ENCODE measurements at regions not wholly inside any gene's neighbourhood (a gene's known extent, or its start where the extent isn't known, plus 50 kb on each side); places are given as distances from the start of the nearest gene placed in this dataset.
"Not testable (repeated sequence)": the region's sequence is repeated elsewhere in the genome, so short reads cannot be mapped to it uniquely, and the experiment has no call there.

DNA sequence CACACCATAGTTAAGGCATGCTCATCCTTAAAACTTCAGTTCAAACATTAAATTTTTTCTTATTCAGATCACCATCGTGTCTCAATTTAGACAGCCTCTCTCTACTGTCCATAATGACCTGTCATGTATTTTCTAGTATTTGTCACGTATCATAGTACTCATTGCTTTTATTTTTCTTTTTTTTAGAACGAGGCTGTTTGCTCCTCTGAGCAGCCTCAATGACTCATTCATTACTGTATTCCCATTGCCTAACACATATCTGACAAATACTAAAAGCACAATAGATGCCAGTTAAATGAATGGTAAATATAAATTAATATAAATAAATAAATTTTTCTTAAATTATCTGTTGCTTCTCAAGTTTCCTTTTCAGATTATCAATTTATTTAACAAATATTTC is 245.5 kb downstream of the TUBA3C start:
- no peak overlapping the region for H3K4me3 ChIP-seq (ENCODE audit: low read depth, low read length)
- no peak for DNase-seq (ENCODE audit: low read depth)
- TF ChIP-seq, protein P1, sequence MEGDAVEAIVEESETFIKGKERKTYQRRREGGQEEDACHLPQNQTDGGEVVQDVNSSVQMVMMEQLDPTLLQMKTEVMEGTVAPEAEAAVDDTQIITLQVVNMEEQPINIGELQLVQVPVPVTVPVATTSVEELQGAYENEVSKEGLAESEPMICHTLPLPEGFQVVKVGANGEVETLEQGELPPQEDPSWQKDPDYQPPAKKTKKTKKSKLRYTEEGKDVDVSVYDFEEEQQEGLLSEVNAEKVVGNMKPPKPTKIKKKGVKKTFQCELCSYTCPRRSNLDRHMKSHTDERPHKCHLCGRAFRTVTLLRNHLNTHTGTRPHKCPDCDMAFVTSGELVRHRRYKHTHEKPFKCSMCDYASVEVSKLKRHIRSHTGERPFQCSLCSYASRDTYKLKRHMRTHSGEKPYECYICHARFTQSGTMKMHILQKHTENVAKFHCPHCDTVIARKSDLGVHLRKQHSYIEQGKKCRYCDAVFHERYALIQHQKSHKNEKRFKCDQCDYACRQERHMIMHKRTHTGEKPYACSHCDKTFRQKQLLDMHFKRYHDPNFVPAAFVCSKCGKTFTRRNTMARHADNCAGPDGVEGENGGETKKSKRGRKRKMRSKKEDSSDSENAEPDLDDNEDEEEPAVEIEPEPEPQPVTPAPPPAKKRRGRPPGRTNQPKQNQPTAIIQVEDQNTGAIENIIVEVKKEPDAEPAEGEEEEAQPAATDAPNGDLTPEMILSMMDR (IDR thresholded peaks at IDR 0.05; ENCODE audit: insufficient read depth, low read depth, low read length), result no peak

DNA sequence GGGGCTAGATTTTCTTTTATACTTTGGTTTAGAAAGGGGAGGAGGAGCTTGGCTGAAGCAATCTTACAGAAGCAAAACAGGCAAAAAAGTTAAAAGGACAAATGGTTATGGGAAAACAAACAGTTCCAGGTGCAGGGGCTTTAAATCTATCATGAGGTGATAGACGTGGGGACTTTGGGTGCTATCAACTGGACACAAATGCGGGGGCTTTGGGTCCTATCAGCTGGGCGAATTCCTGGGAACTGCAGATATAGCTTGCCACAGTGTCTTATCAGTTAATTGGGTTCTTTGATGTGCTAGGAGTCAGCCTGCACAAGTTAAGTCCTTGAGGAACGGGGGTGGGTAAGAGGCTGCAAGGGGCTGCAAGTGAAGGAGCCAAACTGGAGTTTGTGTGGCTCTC is 260.6 kb downstream of the TUBA3C start:
- TF ChIP-seq, protein P1 (IDR thresholded peaks at IDR 0.05; ENCODE audit: insufficient read depth, low read depth, low read length), result no peak
- DNase-seq (ENCODE audit: low read depth), result no peak
- no peak overlapping the region for H3K4me3 ChIP-seq (ENCODE audit: low read depth, low read length)

DNA sequence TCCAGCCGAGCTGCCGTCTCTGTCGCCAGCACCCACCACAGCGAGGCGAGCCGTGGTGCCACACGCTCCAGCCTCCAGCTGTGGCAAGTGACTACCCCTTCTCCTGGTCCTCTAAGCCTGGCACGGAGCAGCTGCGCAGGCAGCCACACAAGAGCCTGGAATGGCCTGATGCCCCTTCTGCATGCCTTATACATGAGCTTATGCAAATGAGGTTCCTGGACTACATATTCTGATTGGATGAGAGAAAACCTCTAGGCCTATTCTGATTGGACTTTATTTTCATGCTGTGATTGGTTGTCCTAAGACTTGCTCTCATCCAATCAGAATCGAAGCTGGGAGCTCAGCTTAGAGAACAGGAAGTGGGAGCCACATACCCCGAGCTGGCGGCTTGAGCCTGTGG is 276.5 kb downstream of the TUBA3C start:
- H3K4me3 ChIP-seq (ENCODE audit: low read depth, low read length); DNase-seq (ENCODE audit: low read depth): not testable (repeated sequence)

DNA sequence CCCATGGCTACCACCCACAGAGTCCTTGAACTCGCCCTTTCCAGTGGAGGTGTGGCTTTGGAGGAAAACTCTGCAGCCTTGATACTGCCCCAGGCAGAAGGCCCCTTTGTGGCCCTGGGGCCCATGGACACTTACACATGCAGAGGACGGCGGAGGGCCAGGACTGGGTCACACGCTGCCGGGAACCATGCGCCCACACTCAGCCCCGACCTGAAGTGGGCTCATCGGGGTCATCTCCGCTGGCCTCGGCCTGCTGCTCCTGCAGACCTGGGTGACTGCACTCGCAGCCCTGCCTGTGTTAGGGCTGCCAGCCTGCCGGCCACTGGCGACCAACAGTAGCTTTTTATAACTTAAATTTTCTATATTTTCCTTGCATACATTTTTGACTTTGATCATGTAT is 286.2 kb downstream of the TUBA3C start:
- H3K4me3 ChIP-seq (ENCODE audit: low read depth, low read length); DNase-seq (ENCODE audit: low read depth): not testable (repeated sequence)

DNA sequence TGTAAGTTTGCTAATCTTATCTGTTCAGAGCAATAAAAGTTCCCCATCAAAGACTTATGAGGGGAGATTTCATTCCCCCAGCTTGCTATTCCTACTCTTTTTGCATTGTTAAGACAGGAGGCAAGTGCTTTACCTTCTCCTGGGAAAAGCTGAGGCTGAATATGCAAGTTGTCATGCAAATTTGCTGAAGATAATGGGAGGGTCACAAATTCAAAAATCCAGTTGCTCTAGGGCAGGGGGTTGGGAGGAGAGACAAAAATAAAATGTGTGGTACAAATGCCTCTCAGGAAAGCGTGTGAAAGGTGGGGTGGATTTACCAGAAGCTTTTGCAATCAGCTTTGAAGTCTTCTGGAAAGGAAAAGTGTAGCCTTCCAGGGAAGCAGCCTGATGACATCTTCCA is 290.4 kb downstream of the TUBA3C start:
- H3K4me3 ChIP-seq (ENCODE audit: low read depth, low read length); DNase-seq (ENCODE audit: low read depth): not testable (repeated sequence)

DNA sequence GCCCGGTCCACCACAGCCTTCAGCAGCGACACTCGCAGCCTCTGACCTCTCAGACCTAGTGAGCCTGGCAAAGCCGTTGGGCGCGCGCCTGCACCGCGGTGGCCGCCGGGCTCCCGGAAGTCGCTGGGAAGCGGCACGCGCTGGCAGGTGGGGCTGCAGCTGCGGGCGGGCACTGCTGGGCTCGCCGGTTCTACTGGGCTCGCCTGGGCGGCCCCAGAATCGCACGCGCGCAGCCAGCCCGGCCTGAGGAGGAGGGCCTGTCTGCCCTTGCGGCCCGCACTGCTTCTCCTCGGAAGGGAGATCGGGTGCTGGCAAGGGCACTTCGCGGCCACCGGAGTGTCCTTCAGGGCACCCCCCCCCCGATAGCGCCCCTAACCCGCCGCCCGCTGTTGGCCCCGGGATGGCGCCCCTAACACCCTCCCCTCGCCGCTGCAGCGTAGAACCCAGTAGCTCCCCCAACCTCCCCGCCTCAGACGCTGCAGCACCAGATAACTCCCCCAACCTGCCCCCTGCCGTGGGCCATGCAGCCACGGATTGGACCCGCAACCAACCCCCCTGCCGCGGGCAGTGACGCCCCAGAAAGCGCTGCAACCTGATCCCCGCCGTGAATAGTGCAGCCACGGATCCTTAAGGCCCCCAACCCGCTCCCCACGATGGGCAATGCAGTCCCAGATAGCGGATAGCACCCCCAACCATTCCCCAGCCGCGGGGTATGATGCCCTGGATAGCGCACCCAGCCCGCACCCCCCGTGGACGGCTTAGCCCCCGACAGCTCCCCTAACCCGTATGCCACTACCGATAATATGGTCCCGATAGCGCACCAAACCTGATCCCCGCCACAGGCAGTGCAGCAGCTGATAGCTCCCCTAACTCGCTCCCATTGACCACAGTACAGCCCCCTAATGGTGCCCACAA is 306.5 kb downstream of the TUBA3C start:
- DNase-seq (ENCODE audit: low read depth); H3K4me3 ChIP-seq (ENCODE audit: low read depth, low read length): not testable (repeated sequence)

DNA sequence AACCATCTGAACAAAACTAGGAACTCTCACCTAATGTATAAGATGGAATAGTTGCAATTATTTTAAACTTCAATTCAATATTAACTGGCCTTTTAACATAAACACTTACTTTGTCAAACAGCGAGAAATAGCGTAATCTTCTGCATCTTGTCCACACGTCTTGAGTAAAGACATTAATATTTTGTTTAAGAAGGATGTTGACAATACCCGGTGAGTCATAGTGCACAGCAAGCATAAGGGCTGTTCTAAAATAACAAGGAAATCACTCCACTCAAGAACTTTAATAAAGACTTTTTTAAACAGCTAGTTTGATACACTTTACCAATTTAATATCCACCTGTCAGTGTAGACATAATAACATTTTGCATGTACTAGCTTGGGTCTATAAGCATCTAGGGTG is 311.1 kb downstream of the TUBA3C start:
- H3K4me3 ChIP-seq (ENCODE audit: low read depth, low read length); DNase-seq (ENCODE audit: low read depth): not testable (repeated sequence)

DNA sequence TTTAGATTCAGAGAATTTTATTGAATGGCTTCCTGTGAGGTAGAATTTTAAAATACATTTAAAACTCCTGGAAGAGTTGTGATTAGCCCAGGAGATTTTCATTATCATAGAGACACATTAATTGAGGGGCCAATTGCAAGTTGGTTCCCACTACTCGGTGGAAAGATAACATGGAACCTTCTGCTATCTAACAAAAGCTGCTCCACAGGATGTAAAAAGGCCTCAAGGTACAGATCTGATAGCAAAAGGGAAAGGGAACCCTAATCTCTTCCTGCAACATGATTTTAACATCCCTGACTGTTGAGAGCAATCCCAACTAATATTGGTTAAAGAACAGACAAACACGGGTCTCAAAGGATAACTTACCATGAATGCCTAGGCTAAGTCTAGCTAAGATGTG is 312.3 kb downstream of the TUBA3C start:
- not testable (repeated sequence) for DNase-seq (ENCODE audit: low read depth); H3K4me3 ChIP-seq (ENCODE audit: low read depth, low read length)

DNA sequence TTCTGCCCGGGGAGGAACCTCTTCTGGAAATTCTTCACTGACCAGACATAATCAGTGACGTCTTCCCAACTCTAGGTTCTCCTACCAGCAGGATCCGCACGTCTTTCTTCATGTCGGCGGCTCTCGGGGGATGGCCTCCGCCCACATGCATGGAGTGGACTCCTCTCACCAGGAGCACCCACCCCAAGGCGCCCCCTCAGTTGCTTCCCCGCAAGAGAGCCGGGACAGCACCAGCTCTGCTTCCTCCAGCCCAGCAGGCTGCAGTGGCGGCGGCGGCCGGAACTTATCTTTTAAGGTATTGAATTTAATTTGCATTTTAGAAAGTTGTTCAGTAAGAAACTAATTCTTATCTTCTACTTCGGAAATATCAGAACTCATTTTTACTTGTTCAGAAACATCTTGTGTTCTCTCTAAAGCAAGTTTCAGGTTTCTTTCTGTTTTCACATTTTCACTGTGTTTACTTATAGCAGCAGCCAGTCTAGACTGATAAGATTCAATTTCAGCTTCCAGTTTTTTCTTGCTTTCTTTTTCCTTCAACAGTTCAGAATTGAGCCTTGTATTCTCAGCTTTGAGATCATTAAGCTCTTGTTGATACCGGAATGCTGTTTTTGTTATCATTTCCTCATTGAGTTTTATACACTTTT is 343.5 kb downstream of the TUBA3C start:
- not testable (repeated sequence) for H3K4me3 ChIP-seq (ENCODE audit: low read depth, low read length); DNase-seq (ENCODE audit: low read depth)

DNA sequence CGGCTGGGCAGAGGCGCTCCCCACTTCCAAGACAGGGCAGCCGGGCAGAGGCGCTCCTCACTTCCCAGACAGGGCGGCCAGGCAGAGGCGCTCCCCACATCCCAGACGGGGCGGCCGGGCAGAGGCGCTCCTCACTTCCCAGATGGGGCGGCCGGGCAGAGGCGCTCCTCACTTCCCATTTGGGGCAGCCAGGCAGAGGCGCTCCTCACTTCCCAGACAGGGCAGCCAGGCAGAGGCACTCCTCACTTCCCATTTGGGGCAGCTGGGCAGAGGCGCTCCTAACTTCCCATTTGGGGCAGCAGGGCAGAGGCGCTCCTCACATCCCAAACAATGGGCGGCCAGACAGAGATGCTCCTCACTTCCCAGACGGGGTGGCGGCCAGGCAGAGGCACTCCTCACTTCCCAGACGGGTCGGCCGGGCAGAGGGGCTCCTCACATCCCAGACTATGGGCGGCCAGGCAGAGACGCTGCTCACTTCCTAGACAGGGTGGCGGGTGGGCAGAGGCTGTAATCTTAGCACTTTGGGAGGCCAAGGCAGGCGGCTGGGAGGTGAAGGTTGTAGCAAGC is 344.4 kb downstream of the TUBA3C start:
- not testable (repeated sequence) for H3K4me3 ChIP-seq (ENCODE audit: low read depth, low read length); DNase-seq (ENCODE audit: low read depth)

DNA sequence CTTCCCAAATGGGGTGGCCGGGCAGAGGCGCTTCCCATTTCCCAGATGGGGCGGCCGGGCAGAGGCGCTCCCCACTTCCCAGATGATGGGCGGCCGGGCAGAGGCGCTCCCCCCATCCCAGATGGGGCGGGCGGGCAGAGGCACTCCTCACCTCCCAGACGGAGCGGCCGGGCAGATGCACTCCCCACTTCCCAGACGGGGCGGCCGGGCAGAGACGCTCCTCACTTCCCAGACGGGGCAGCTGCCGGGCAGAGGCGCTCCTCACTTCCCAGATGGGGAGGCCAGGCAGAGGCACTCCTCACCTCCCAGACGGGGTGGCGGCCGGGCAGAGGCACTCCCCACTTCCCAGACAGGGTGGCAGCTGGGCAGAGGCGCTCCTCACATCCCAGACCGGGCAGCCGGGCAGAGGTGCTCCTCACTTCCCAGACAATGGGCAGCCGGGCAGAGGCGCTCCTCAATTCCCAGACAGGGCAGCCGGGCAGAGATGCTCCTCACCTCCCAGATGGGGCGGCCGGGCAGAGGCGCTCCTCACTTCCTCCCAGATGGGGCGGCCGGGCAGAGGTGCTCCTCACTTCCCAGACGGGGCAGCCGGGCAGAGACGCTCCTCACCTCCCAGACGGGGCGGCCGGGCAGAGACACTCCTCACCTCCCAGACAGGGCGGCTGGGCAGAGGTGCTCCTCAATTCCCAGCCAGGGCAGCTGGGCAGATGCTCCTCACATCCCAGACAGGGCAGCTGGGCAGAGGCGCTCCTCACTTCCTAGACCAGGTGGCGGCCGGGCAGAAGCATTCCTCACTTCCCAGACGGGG is 345.0 kb downstream of the TUBA3C start:
- H3K4me3 ChIP-seq (ENCODE audit: low read depth, low read length); DNase-seq (ENCODE audit: low read depth): not testable (repeated sequence)

DNA sequence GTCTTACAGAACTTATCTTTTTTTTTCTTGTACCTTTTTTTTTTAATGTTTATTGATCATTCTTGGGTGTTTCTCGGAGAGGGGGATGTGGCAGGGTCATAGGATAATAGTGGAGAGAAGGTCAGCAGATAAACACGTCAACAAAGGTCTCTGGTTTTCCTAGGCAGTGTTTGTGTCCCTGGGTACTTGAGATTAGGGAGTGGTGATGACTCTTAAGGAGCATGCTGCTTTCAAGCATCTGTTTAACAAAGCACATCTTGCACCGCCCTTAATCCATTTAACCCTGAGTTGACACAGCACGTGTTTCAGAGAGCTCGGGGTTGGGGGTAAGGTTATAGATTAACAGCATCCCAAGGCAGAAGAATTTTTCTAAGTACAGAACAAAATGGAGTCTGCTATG is 345.9 kb downstream of the TUBA3C start:
- H3K4me3 ChIP-seq (ENCODE audit: low read depth, low read length); DNase-seq (ENCODE audit: low read depth): not testable (repeated sequence)

DNA sequence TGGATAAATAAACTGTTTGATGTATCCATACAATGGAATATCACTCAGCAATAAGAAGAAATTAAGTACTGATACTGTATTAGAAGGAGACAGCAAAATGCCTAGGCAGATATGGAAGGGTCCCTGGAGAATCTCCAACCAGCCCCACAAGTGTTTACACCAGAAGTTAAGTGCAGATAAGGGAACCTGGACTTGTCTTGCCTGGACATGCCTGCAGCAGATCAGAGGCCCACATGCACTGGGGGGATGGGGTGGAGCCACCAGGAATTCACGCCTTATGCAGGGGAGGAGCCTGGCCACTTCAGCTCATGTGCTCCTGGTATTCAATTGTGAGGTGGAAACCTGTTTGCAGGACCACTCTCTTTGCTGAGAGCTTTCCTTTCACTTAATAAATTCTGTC is 356.9 kb downstream of the TUBA3C start:
- H3K4me3 ChIP-seq (ENCODE audit: low read depth, low read length); DNase-seq (ENCODE audit: low read depth): not testable (repeated sequence)

DNA sequence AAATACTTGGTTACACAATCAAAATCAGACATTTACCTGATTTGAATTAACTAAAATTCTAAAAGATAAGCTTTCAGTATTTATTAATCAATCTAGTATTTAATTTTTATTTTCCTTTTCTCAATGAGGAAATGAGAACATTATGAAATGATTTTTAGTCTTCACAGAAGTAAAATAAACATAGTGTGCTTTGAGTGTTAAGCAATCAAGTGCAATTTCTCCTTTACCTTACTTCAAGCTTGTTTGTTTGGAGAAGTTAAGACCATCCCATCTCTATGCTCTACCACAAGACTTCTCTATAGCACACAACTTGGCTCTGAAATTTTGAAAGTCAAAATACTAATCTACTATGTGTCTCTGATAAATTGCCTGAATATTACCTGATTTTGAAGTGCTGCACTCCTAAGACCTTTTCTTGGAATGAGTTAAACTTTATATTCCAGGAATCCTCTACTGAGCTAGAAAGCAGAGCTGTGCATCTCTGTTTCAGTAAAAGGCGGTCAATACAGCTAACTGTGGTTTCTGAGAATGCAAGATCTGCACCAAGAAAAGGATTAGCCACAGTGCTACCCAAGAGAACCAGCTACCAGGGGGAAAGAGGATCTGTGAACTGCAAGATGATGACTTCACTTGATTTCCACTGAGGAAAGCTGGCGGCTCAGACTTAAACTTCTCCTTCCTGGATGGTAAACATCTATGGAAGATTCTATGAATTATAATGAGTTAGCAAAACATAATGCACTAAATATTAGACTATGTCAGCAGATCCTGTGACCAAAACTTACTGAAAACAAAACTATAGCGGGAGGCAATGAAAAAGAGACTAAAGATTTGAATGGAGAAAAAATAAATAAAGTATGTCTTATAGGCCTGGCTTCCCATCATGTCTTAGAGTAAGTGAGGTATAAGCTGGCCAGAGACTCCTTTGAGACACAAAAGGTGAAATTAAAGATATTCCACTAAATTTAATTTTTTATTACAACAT is 358.7 kb downstream of the TUBA3C start:
- DNase-seq (ENCODE audit: low read depth); H3K4me3 ChIP-seq (ENCODE audit: low read depth, low read length): not testable (repeated sequence)

DNA sequence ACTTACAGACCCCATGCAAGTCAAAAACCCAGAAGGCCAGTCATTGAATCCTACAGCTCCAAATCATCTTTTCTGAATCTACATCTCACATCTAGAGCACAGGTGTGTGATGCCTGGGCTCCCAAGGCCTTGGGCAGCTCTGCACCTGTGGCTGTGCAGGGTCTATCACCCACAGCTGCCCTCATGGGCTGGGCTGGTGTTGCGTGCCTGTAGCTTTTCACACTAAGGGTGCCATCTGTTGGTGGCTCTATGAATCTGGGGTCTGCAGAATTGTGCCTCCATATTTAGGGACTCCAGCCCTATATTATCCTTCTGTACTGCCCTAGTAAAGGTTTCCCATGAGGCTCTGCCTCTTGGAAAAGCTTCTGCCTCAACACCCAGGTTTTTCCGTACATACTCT is 407.6 kb downstream of the TUBA3C start:
- H3K4me3 ChIP-seq (ENCODE audit: low read depth, low read length); DNase-seq (ENCODE audit: low read depth): not testable (repeated sequence)

Measured in fibroblast of villous mesenchyme (primary cell).